OCI-LY7 (cell line): ENCODE measurements at regions not wholly inside any gene's neighbourhood (a gene's known extent, or its start where the extent isn't known, plus 50 kb on each side); places are given as distances from the start of the nearest gene placed in this dataset.

Experiments
- BruUV-seq: library from RNA; stranded (reverse); fragments of 400-500 nt; replicated peaks from 2 replicates; lab custom pipeline; 2021; lab: Mats Ljungman, UMichigan
- CTCF ChIA-PET: fragments of 300-600 bp; sonication (Branson Sonifier 250); formaldehyde crosslinking; loops from one replicate; lab custom pipeline; 2022; ENCODE audit warnings: antibody characterized with exemption; ENCODE audit not compliant: unreplicated experiment; lab: Charles Lee
- POLR2A ChIA-PET: fragments of 300-600 bp; sonication (Branson Sonifier 250); formaldehyde crosslinking; loops from one replicate; lab custom pipeline; 2022; ENCODE audit warnings: antibody characterized with exemption; lab: Charles Lee
- DNase-seq: peaks from one replicate; pipeline ENCODE4 v3.0.0-alpha.2; 2015; ENCODE audit warnings: low spot score
- H2AFZ ChIP-seq: fragments of 200-600 bp; sonication (generic), shearing (Covaris generic); 2 replicates; pipeline ENCODE4 v1.6.1; 2014; ENCODE audit warnings: mild to moderate bottlenecking, antibody characterized with exemption, low read length, moderate library complexity
- H3K27ac ChIP-seq: fragments of 200-600 bp; sonication (generic); 2 replicates; pipeline ENCODE4 v1.5.1; 2014; ENCODE audit warnings: mixed run types, low read depth, mild to moderate bottlenecking, moderate library complexity, low read length, inconsistent platforms; ENCODE audit not compliant: poor library complexity, severe bottlenecking
- H3K36me3 ChIP-seq: fragments of 200-600 bp; sonication (generic); 2 replicates; pipeline ENCODE4 v1.6.1; 2014; ENCODE audit warnings: mild to moderate bottlenecking, antibody characterized with exemption, low read length, moderate library complexity, mixed read lengths; ENCODE audit not compliant: insufficient read depth
- H3K4me1 ChIP-seq: fragments of 200-600 bp; sonication (generic); 2 replicates; pipeline ENCODE4 v1.5.1; 2014; ENCODE audit warnings: mild to moderate bottlenecking, low read length; ENCODE audit not compliant: insufficient read depth, poor library complexity, severe bottlenecking
- H3K4me2 ChIP-seq: fragments of 200-600 bp; sonication (generic); 2 replicates; pipeline ENCODE4 v1.6.1; 2014; ENCODE audit warnings: mild to moderate bottlenecking, low read length
- H3K4me3 ChIP-seq: fragments of 200-600 bp; sonication (generic); 2 replicates; pipeline ENCODE4 v1.5.1; 2014; ENCODE audit warnings: mild to moderate bottlenecking, low read depth, low read length; ENCODE audit not compliant: poor library complexity, severe bottlenecking
- H3K79me2 ChIP-seq: fragments of 200-600 bp; sonication (generic); 2 replicates; pipeline ENCODE4 v1.6.1; 2016; ENCODE audit warnings: low read depth, mild to moderate bottlenecking, low read length, moderate library complexity, mixed read lengths; ENCODE audit not compliant: insufficient read depth
- H3K9me2 ChIP-seq: fragments of 200-600 bp; sonication (generic); 2 replicates; pipeline ENCODE4 v1.6.1; 2016; ENCODE audit warnings: mild to moderate bottlenecking, low read length, mixed read lengths; ENCODE audit not compliant: insufficient read depth
- H3K9me3 ChIP-seq: fragments of 200-600 bp; sonication (generic); 2 replicates; pipeline ENCODE4 v1.6.1; 2014; ENCODE audit warnings: mild to moderate bottlenecking, mixed run types, low read length, mixed read lengths
- H4K20me1 ChIP-seq: fragments of 200-600 bp; sonication (generic); 2 replicates; pipeline ENCODE4 v1.6.1; 2014; ENCODE audit warnings: mild to moderate bottlenecking, antibody characterized with exemption, low read length, moderate library complexity, mixed read lengths; ENCODE audit not compliant: insufficient read depth
- CTCF ChIP-seq: fragments of 200-600 bp; sonication (generic); conservative IDR thresholded peaks from 2 replicates; pipeline ENCODE4 v1.5.1; 2014; ENCODE audit warnings: mild to moderate bottlenecking, antibody characterized with exemption, low read length, moderate library complexity, mixed read lengths
- EZH2phosphoT487 ChIP-seq: fragments of 200-600 bp; sonication (generic); IDR thresholded peaks from 2 replicates; pipeline ENCODE4 v1.6.1; 2018; ENCODE audit warnings: low read depth, borderline replicate concordance, mild to moderate bottlenecking, mixed run types, antibody characterized with exemption, low read length, moderate library complexity, mixed read lengths
- intact Hi-C: fragments of 100-400 bp; cut with micrococcal nuclease; formaldehyde crosslinking; loops from one replicate; pipeline ENCODE4 v1.10.0; 2022; ENCODE audit not compliant: unreplicated experiment

- Histone ChIP-seq H3K36me3 (no peaks in the 10 kb centered on the region), H3K9me2 (no peaks in the 10 kb centered on the region), H3K4me3 (no peak overlapping the region), H3K4me2 (no peak overlapping the region), H2AFZ (no peak overlapping the region), H3K9me3 (no peaks in the 10 kb centered on the region), H3K79me2 (no peaks in the 10 kb centered on the region), H3K27ac (no peak overlapping the region), H3K4me1 (no peaks in the 10 kb centered on the region), H4K20me1 (no peaks in the 10 kb centered on the region)
- intact Hi-C loops = no loop called here
- TF ChIP-seq EZH2phosphoT487 (no peak), CTCF (no peak)
- CTCF ChIA-PET = no interaction called here
- POLR2A ChIA-PET = no interaction called here
- BruUV-seq = no TSS peak
- DNase-seq = no peak
Observed at GRCh38 chr10:31204090-31204489, 114.9 kb upstream of the ZEB1 start.

- no peak for TF ChIP-seq EZH2phosphoT487
- TF ChIP-seq CTCF = no peak
- ChIA-PET CTCF (no interaction called here), POLR2A (no interaction called here)
- no peaks in the 10 kb centered on the region for H3K36me3 ChIP-seq
- no peak overlapping the region for H2AFZ ChIP-seq
- H3K4me1 ChIP-seq = no peaks in the 10 kb centered on the region
- no peaks in the 10 kb centered on the region for H3K9me3 ChIP-seq
- no peaks in the 10 kb centered on the region for H3K9me2 ChIP-seq
- H3K4me3 ChIP-seq = no peak overlapping the region
- no peak for DNase-seq
- intact Hi-C loops = no loop called here
- no peaks in the 10 kb centered on the region for H3K79me2 ChIP-seq
- no peaks in the 10 kb centered on the region for H4K20me1 ChIP-seq
- no peak overlapping the region for H3K4me2 ChIP-seq
- no peak overlapping the region for H3K27ac ChIP-seq
- BruUV-seq = no TSS peak
Observed at GRCh38 chr10:31207636-31208035, 111.4 kb upstream of the ZEB1 start.

GRCh38 chr10:31209478-31209877, 109.5 kb upstream of the ZEB1 start:
- no peak overlapping the region for H3K27ac ChIP-seq
- intact Hi-C loops = no loop called here
- ChIA-PET POLR2A (no interaction called here), CTCF (no interaction called here)
- H3K79me2 ChIP-seq = no peaks in the 10 kb centered on the region
- TF ChIP-seq EZH2phosphoT487 = no peak
- no peak for TF ChIP-seq CTCF
- no peaks in the 10 kb centered on the region for H3K9me3 ChIP-seq
- H2AFZ ChIP-seq = no peak overlapping the region
- no peaks in the 10 kb centered on the region for H3K9me2 ChIP-seq
- no peaks in the 10 kb centered on the region for H3K4me1 ChIP-seq
- no TSS peak for BruUV-seq
- H3K36me3 ChIP-seq = no peaks in the 10 kb centered on the region
- H3K4me2 ChIP-seq = no peak overlapping the region
- no peak for DNase-seq
- no peak overlapping the region for H3K4me3 ChIP-seq
- H4K20me1 ChIP-seq = no peaks in the 10 kb centered on the region
